Naive thymus-derived CD4-positive, alpha-beta T cell (primary cell): ENCODE measurements at regions not wholly inside any gene's neighbourhood (a gene's known extent, or its start where the extent isn't known, plus 50 kb on each side); places are given as distances from the start of the nearest gene placed in this dataset.

ENCODE experiments used
- ATAC-seq: fragments of 150-1000 bp; cut with Tn5 transposase; 2 replicates; pipeline ENCODE4 v1.10.0; 2021; ENCODE audit warnings: mild to moderate bottlenecking, moderate library complexity
- CTCF ChIA-PET: fragments of 350-600 bp; sonication (Branson Sonifier 250); formaldehyde crosslinking; loops from one replicate; lab custom pipeline; 2021; ENCODE audit warnings: antibody characterized with exemption; lab: Charles Lee
- POLR2A ChIA-PET: fragments of 350-600 bp; sonication (Branson Sonifier 250); formaldehyde crosslinking; loops from one replicate; lab custom pipeline; 2021; ENCODE audit warnings: antibody characterized with exemption, inconsistent platforms; lab: Charles Lee
- DNase-seq, 9 donors: peaks; one replicate each; pipeline versions ENCODE4 v3.0.0 to v3.0.0-alpha.2; 2020 to 2022; ENCODE audit warnings: mixed read lengths in 1 of 9
- H3K27ac ChIP-seq: one replicate; pipeline ENCODE4 v1.7.0; 2013; ENCODE audit warnings: mild to moderate bottlenecking, low read depth, low read length, moderate library complexity
- H3K27me3 ChIP-seq, 2 donors: one replicate each; pipeline ENCODE4 v1.7.0; 2013; ENCODE audit warnings: low read length in 2 of 2, mild to moderate bottlenecking in 2 of 2, moderate library complexity in 2 of 2; ENCODE audit not compliant: control insufficient read depth in 2 of 2, insufficient read depth in 2 of 2
- H3K36me3 ChIP-seq, 3 experiments: 1 replicate in 2 of 3; 2 replicates in 1 of 3; pipeline ENCODE4 v1.7.0; 2013; ENCODE audit warnings: low read length in 3 of 3, mild to moderate bottlenecking in 3 of 3, moderate library complexity in 1 of 3; ENCODE audit not compliant: insufficient read depth in 3 of 3, control insufficient read depth in 2 of 3
- H3K4me1 ChIP-seq, 2 donors: one replicate each; pipeline ENCODE4 v1.7.0; 2013; ENCODE audit warnings: low read length in 2 of 2, mild to moderate bottlenecking in 2 of 2, moderate library complexity in 1 of 2; ENCODE audit not compliant: control insufficient read depth in 2 of 2, insufficient read depth in 2 of 2
- H3K4me3 ChIP-seq: 2 replicates; pipeline ENCODE4 v1.7.0; 2013; ENCODE audit warnings: mild to moderate bottlenecking, low read length
- H3K9me3 ChIP-seq, 3 experiments: 1 replicate in 2 of 3; 2 replicates in 1 of 3; pipeline ENCODE4 v1.7.0; 2013; ENCODE audit warnings: low read length in 3 of 3; ENCODE audit not compliant: control insufficient read depth in 2 of 3
- H3K27ac Mint-ChIP-seq, 9 donors: one replicate each; pipeline ENCODE4 v1.8.0; 2020 to 2022; ENCODE audit warnings: mixed read lengths in 9 of 9, mild to moderate bottlenecking in 8 of 9, moderate library complexity in 5 of 9, inconsistent platforms in 2 of 9
- H3K27me3 Mint-ChIP-seq, 5 donors: one replicate each; pipeline ENCODE4 v1.8.0; 2021 to 2022; ENCODE audit warnings: mixed read lengths in 5 of 5, mild to moderate bottlenecking in 1 of 5
- H3K36me3 Mint-ChIP-seq, 5 donors: one replicate each; pipeline ENCODE4 v1.8.0; 2020 to 2022; ENCODE audit warnings: mixed read lengths in 5 of 5, mild to moderate bottlenecking in 3 of 5, inconsistent platforms in 1 of 5
- H3K4me1 Mint-ChIP-seq, 7 donors: one replicate each; pipeline ENCODE4 v1.8.0; 2020 to 2022; ENCODE audit warnings: mixed read lengths in 7 of 7, mild to moderate bottlenecking in 3 of 7, inconsistent platforms in 1 of 7
- H3K4me3 Mint-ChIP-seq, 10 donors: one replicate each; pipeline ENCODE4 v1.8.0; 2020 to 2022; ENCODE audit warnings: mild to moderate bottlenecking in 10 of 10, mixed read lengths in 10 of 10, moderate library complexity in 6 of 10, inconsistent platforms in 2 of 10
- H3K9me3 Mint-ChIP-seq, 11 donors: one replicate each; pipeline ENCODE4 v1.8.0; 2020 to 2022; ENCODE audit warnings: mixed read lengths in 11 of 11, mild to moderate bottlenecking in 4 of 11, inconsistent platforms in 1 of 11, moderate library complexity in 1 of 11
- intact Hi-C, 2 donors: fragments of 100-400 bp; cut with micrococcal nuclease; formaldehyde crosslinking; loops; one replicate each; pipeline ENCODE4 v1.15.1; 2023

DNA sequence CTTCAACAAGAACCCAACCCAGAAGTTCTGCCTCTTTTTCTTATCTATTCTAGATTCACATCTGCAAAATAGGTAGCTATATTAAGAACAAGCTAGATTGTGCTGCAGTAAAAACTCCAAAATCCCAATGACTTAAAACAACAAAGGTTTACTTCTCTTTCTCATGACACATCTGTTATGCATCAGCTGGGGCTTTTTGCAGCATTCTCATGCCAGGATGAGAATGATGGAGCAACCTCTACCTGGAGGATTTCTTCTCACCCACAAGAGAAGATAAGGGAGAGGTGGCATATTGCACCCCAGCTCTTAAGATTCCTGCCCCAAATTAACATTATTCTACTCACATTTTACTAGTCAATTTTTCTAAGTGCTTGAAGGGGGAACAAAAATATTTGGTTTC lies 152.3 kb upstream of the SPAG17 start:
- H3K4me1 Mint-ChIP-seq, result no peaks in the 10 kb centered on the region

DNA sequence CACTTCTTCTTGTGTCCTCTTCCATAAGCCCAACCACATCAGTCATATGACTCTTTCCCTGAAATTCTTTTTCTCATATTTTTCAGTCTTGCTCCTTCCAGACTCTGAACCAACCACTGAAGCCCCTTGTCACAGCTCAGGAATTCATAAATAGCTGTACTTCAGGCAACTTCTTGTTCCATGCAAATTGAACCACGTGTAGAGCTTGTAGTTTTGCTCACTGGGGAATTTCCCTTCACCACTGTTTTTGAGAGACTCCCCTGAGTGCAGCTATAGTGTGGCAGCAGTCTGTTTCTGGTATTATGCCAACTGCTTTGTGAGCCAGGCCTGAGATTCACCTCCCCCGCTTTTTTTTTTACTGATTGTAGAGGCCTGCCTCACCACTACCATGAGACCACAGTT lies 150.3 kb upstream of the SPAG17 start:
- Histone ChIP-seq H3K4me1 (no peaks in the 10 kb centered on the region), H3K27me3 (no peaks in the 10 kb centered on the region), H3K9me3 (no peaks in the 10 kb centered on the region), H3K27ac (no peak overlapping the region), H3K36me3 (no peaks in the 10 kb centered on the region), H3K4me3 (no peak overlapping the region)
- CTCF ChIA-PET, result no interaction called here
- DNase-seq (no peak), ATAC-seq (no peak)
- POLR2A ChIA-PET, result no interaction called here
- H3K4me1 Mint-ChIP-seq, result no peaks in the 10 kb centered on the region
- no peaks in the 10 kb centered on the region for H3K36me3 Mint-ChIP-seq
- H3K27me3 Mint-ChIP-seq, result peaks cover 0 to 4% (median 0%) of the 10 kb centered on the region in 5 donors
- H3K27ac Mint-ChIP-seq, result no peak overlapping the region
- intact Hi-C loops, result no loop called here
- H3K4me3 Mint-ChIP-seq, result no peak overlapping the region
- H3K9me3 Mint-ChIP-seq, result peaks cover 0 to 10% (median 2%) of the 10 kb centered on the region in 11 donors

More for the DNA sequence above, 152.3 kb upstream of the SPAG17 start:
- H3K4me3 ChIP-seq, result no peak overlapping the region
- H3K27me3 Mint-ChIP-seq, result peaks cover 0 to 4% (median 0%) of the 10 kb centered on the region in 5 donors
- peaks cover 0 to 10% (median 3%) of the 10 kb centered on the region in 11 donors for H3K9me3 Mint-ChIP-seq
- no peak overlapping the region for H3K27ac Mint-ChIP-seq
- ATAC-seq, result no peak
- H3K9me3 ChIP-seq, result no peaks in the 10 kb centered on the region
- H3K4me1 ChIP-seq, result no peaks in the 10 kb centered on the region
- intact Hi-C loops, result no loop called here
- no peaks in the 10 kb centered on the region for H3K36me3 Mint-ChIP-seq
- H3K4me3 Mint-ChIP-seq, result no peak overlapping the region
- ChIA-PET CTCF (no interaction called here), POLR2A (no interaction called here)
- no peaks in the 10 kb centered on the region for H3K27me3 ChIP-seq
- no peak overlapping the region for H3K27ac ChIP-seq
- no peak for DNase-seq
- H3K36me3 ChIP-seq, result no peaks in the 10 kb centered on the region

GRCh38 chr1:118334506-118334905 lies 149.5 kb upstream of the SPAG17 start:
- H3K36me3 Mint-ChIP-seq, result no peaks in the 10 kb centered on the region
- no peak overlapping the region for H3K4me3 Mint-ChIP-seq

DNA sequence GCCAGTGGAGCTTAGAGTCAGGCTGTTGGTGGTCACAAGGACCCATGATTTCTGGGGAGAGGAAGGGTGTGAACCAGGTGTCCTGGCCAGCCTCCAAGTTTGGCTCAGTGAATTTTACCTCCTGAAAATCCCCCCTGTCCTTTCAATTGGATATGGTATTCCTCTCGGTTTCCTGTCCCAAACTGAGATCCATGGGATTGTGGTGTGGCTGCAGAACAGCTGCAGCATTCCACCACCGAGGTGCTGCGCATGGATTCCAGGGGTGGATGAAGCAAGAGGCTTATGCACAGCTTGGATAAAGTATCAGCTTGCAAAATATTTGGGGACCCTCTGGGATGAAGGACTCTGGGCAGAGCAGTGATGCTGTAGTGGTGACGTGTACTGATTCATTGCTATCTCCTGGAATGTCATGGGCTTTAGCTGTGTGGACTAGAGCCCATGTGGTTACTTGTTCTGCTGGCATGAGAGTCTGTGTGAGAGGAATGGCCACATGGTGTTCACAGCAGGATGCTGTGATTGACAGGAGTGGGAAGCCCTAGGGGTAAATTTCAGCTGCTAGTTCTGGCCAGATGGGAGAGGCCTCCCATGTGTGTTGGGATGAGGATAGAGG lies 148.7 kb upstream of the SPAG17 start:
- intact Hi-C loops, result no loop called here
- peak overlapping the region in 1 of 9 donors; percentile 34 for H3K27ac Mint-ChIP-seq
- ChIA-PET CTCF (no interaction called here), POLR2A (no interaction called here)
- peaks cover 0 to 4% (median 0%) of the 10 kb centered on the region in 5 donors for H3K27me3 Mint-ChIP-seq
- H3K9me3 ChIP-seq, result no peaks in the 10 kb centered on the region
- no peak overlapping the region for H3K4me3 ChIP-seq
- no peak overlapping the region for H3K27ac ChIP-seq
- no peaks in the 10 kb centered on the region for H3K36me3 ChIP-seq
- H3K9me3 Mint-ChIP-seq, result peaks cover 0 to 17% (median 6%) of the 10 kb centered on the region in 11 donors
- no peaks in the 10 kb centered on the region for H3K27me3 ChIP-seq
- ATAC-seq (no peak), DNase-seq (no peak)
- no peaks in the 10 kb centered on the region for H3K36me3 Mint-ChIP-seq
- H3K4me3 Mint-ChIP-seq, result no peak overlapping the region
- no peaks in the 10 kb centered on the region for H3K4me1 ChIP-seq
- H3K4me1 Mint-ChIP-seq, result no peaks in the 10 kb centered on the region

More at GRCh38 chr1:118334506-118334905, 149.5 kb upstream of the SPAG17 start:
- Histone ChIP-seq H3K4me3 (no peak overlapping the region), H3K9me3 (no peaks in the 10 kb centered on the region), H3K36me3 (no peaks in the 10 kb centered on the region), H3K27ac (no peak overlapping the region), H3K4me1 (no peaks in the 10 kb centered on the region), H3K27me3 (no peaks in the 10 kb centered on the region)
- ATAC-seq, result no peak
- no peaks in the 10 kb centered on the region for H3K4me1 Mint-ChIP-seq
- no peak for DNase-seq
- CTCF ChIA-PET, result no interaction called here
- H3K27me3 Mint-ChIP-seq, result peaks cover 0 to 4% (median 0%) of the 10 kb centered on the region in 5 donors
- POLR2A ChIA-PET, result no interaction called here
- intact Hi-C loops, result no loop called here
- H3K9me3 Mint-ChIP-seq, result peaks cover 0 to 13% (median 4%) of the 10 kb centered on the region in 11 donors
- no peak overlapping the region for H3K27ac Mint-ChIP-seq

- no peaks in the 10 kb centered on the region for H3K36me3 ChIP-seq
- no peak overlapping the region for H3K4me3 Mint-ChIP-seq
- CTCF ChIA-PET, result no interaction called here
- no peaks in the 10 kb centered on the region for H3K4me1 Mint-ChIP-seq
- DNase-seq (no peak), ATAC-seq (no peak)
- H3K27ac Mint-ChIP-seq, result no peak overlapping the region
- no peak overlapping the region for H3K4me3 ChIP-seq
- intact Hi-C loops, result no loop called here
- POLR2A ChIA-PET, result no interaction called here
- peaks cover 0 to 6% (median 4%) of the 10 kb centered on the region in 5 donors for H3K27me3 Mint-ChIP-seq
- H3K4me1 ChIP-seq, result no peaks in the 10 kb centered on the region
- no peaks in the 10 kb centered on the region for H3K9me3 ChIP-seq
- H3K27ac ChIP-seq, result no peak overlapping the region
- no peaks in the 10 kb centered on the region for H3K36me3 Mint-ChIP-seq
- no peaks in the 10 kb centered on the region for H3K27me3 ChIP-seq
- H3K9me3 Mint-ChIP-seq, result peaks cover 0 to 19% (median 6%) of the 10 kb centered on the region in 11 donors
Measured at GRCh38 chr1:118326960-118327629, 142.1 kb upstream of the SPAG17 start.

DNA sequence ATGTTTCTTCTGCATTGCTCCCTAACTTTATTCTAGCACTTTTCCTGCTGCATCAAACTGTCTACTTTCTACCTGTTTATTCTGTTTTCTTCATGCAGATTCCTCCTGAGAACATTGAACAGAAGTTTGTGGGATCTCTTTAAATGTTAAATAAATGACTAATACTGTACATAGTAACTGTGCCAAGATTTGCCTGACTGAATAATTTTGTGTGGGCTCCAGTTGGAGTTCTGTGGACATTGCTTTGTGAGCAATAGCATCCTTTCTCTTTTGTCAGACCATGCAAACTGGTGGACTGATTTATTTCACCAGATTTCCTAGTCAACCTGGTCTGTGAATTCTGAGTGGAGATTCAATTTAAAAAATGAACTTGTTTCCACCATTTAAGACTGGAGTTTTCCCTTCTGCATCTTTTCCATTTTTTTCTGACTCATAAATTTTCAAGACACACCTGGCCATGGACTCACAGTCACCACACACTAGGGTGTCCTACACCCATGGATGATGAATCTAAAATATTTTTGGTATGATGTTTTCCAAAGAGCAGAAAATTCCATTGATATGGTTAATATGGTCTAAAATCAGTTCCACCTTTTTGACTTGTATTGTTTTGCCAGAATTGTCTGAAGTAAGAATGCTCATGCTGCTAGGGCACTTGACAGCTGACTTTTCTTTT lies 140.7 kb upstream of the SPAG17 start:
- ChIA-PET POLR2A (no interaction called here), CTCF (no interaction called here)
- H3K9me3 Mint-ChIP-seq, result peaks cover 0 to 19% (median 6%) of the 10 kb centered on the region in 11 donors
- H3K27ac Mint-ChIP-seq, result no peak overlapping the region
- H3K4me3 ChIP-seq, result no peak overlapping the region
- H3K36me3 ChIP-seq, result no peaks in the 10 kb centered on the region
- H3K27me3 ChIP-seq, result no peaks in the 10 kb centered on the region
- H3K4me1 Mint-ChIP-seq, result no peaks in the 10 kb centered on the region
- H3K27ac ChIP-seq, result no peak overlapping the region
- ATAC-seq (no peak), DNase-seq (no peak)
- H3K4me1 ChIP-seq, result no peaks in the 10 kb centered on the region
- intact Hi-C loops, result no loop called here
- no peaks in the 10 kb centered on the region for H3K9me3 ChIP-seq
- no peak overlapping the region for H3K4me3 Mint-ChIP-seq
- peaks cover 0 to 6% (median 4%) of the 10 kb centered on the region in 5 donors for H3K27me3 Mint-ChIP-seq
- no peaks in the 10 kb centered on the region for H3K36me3 Mint-ChIP-seq
